ENCODE measurements at regions not wholly inside any gene's neighbourhood (a gene's known extent, or its start where the extent isn't known, plus 50 kb on each side); places are given as distances from the start of the nearest gene placed in this dataset.

DNA sequence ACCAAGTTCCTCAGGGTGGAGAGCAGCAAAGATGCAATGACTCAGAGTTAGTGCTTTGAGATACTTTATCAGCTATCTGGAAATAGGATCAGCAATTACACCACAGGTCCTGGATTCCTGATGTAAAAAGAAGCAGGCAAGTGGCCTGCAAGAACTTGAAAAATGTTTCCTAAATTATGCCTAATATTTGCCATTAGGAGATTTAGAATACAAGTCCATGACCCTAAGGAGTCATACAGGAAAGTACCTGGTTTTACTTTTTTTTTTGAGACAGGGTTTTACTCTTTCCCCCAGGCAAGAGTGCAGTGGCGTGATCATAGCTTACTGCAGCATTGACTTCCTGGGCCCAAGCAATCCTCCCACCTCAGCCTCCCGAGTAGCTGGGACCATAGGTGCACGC lies 78.8 kb upstream of the CRBN start:
- Histone ChIP-seq H3K4me3 (ENCODE audit: low read length) (no peak overlapping the region), H3K4me1 (ENCODE audit: low read length) (no peaks in the 10 kb centered on the region), H3K4me2 (ENCODE audit: low read length) (no peak overlapping the region), H3K27ac (ENCODE audit: low read length) (no peak overlapping the region), H3K79me2 (ENCODE audit: low read length) (no peaks in the 10 kb centered on the region), H3K9me3 (ENCODE audit: insufficient read depth, low read length) (no peaks in the 10 kb centered on the region), H2AFZ (ENCODE audit: low read depth, low read length) (no peak overlapping the region), H3K9ac (ENCODE audit: low read length) (no peak overlapping the region), H3K27me3 (ENCODE audit: low read depth, low read length) (peaks cover 9% of the 10 kb centered on the region), H4K20me1 (ENCODE audit: insufficient read depth, low read length) (no peaks in the 10 kb centered on the region), H3K36me3 (replicated peaks; ENCODE audit: low read depth, low read length) (no peaks in the 10 kb centered on the region)
- no peak for TF ChIP-seq EZH2phosphoT487 (IDR thresholded peaks at IDR 0.05; ENCODE audit: low read depth)
- TF ChIP-seq, protein P1, sequence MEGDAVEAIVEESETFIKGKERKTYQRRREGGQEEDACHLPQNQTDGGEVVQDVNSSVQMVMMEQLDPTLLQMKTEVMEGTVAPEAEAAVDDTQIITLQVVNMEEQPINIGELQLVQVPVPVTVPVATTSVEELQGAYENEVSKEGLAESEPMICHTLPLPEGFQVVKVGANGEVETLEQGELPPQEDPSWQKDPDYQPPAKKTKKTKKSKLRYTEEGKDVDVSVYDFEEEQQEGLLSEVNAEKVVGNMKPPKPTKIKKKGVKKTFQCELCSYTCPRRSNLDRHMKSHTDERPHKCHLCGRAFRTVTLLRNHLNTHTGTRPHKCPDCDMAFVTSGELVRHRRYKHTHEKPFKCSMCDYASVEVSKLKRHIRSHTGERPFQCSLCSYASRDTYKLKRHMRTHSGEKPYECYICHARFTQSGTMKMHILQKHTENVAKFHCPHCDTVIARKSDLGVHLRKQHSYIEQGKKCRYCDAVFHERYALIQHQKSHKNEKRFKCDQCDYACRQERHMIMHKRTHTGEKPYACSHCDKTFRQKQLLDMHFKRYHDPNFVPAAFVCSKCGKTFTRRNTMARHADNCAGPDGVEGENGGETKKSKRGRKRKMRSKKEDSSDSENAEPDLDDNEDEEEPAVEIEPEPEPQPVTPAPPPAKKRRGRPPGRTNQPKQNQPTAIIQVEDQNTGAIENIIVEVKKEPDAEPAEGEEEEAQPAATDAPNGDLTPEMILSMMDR (IDR thresholded peaks at IDR 0.05; ENCODE audit: low read depth, low read length): no peak

DNA sequence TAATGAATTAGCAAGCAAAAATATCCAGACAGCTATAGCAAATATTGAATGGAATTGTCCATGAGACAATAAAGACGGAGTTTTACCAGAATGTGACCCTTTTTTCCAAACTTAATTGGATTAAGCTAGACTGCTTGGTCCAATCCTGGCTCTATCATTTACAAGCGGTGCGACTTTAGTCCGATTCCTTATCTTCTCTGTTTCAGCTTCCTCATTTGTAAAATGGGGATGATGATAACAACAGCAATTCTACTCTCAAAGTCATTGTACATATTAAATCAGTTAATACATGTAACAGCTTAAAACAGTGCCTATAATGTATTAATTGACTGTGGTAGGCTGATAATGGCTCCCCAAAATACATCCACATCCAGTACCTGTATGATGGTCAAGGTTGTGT lies 62.1 kb upstream of the CRBN start:
- TF ChIP-seq EZH2phosphoT487 (IDR thresholded peaks at IDR 0.05; ENCODE audit: low read depth): no peak
- TF ChIP-seq, protein P1 (IDR thresholded peaks at IDR 0.05; ENCODE audit: low read depth, low read length): no peak
- Histone ChIP-seq H3K4me3 (ENCODE audit: low read length) (no peak overlapping the region), H3K36me3 (replicated peaks; ENCODE audit: low read depth, low read length) (no peaks in the 10 kb centered on the region), H3K9me3 (ENCODE audit: insufficient read depth, low read length) (no peaks in the 10 kb centered on the region), H3K4me1 (ENCODE audit: low read length) (peaks cover 4% of the 10 kb centered on the region; the same call in 1 of the 2 replicates), H4K20me1 (ENCODE audit: insufficient read depth, low read length) (no peaks in the 10 kb centered on the region), H3K27ac (ENCODE audit: low read length) (no peak overlapping the region), H3K27me3 (ENCODE audit: low read depth, low read length) (peaks cover 11% of the 10 kb centered on the region; the same call in 1 of the 2 replicates), H3K79me2 (ENCODE audit: low read length) (no peaks in the 10 kb centered on the region), H3K4me2 (ENCODE audit: low read length) (no peak overlapping the region), H3K9ac (ENCODE audit: low read length) (no peak overlapping the region), H2AFZ (ENCODE audit: low read depth, low read length) (no peak overlapping the region)

DNA sequence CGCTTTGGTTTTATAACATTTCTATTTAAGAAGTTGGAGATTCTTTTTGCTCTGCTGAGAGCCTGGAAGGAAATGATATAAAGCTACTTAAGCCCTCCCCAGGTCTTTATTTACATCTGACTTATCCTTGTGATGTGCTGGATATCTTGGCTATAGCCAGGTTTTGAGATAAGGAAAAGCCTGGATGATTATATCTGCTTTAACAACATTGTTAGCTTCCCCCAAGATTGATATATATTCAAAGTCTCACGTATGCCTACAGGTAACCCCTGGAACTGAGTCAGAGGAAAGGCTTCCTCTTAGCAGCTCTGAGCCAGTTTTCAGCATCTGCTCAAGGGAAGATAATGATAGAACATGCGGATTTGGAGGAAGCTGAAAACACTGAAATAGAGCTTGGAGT lies 61.5 kb upstream of the CRBN start:
- H3K9me3 ChIP-seq (ENCODE audit: insufficient read depth, low read length): no peaks in the 10 kb centered on the region
- H4K20me1 ChIP-seq (ENCODE audit: insufficient read depth, low read length): no peaks in the 10 kb centered on the region
- H3K4me2 ChIP-seq (ENCODE audit: low read length): no peak overlapping the region
- H3K4me3 ChIP-seq (ENCODE audit: low read length): no peak overlapping the region
- H3K36me3 ChIP-seq (replicated peaks; ENCODE audit: low read depth, low read length): no peaks in the 10 kb centered on the region
- H3K79me2 ChIP-seq (ENCODE audit: low read length): no peaks in the 10 kb centered on the region
- no peak overlapping the region for H3K9ac ChIP-seq (ENCODE audit: low read length)
- H3K4me1 ChIP-seq (ENCODE audit: low read length): peaks cover 4% of the 10 kb centered on the region; the same call in 1 of the 2 replicates
- no peak overlapping the region for H2AFZ ChIP-seq (ENCODE audit: low read depth, low read length)
- H3K27me3 ChIP-seq (ENCODE audit: low read depth, low read length): peaks cover 9% of the 10 kb centered on the region; the same call in 1 of the 2 replicates
- TF ChIP-seq EZH2phosphoT487 (IDR thresholded peaks at IDR 0.05; ENCODE audit: low read depth): no peak
- TF ChIP-seq, protein P1 (IDR thresholded peaks at IDR 0.05; ENCODE audit: low read depth, low read length): no peak
- H3K27ac ChIP-seq (ENCODE audit: low read length): no peak overlapping the region

DNA sequence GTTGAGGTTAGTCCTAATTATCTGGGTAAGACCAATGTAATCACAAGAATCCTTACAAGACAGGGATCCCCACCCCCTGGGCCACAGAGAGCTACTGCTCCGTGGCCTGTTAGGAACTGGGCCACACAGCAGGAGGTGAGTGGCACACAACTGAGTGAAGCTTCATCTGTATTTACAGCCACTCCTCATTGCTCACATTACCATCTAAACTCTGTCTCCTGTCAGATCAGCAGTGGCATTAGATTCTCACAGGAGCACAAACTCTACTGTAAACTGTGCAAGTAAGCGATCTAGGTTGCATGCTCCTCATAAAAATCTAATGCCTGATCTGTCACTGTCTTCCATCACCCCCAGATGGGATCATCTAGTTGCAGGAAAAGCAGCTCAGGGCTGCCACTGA lies 58.5 kb upstream of the CRBN start:
- no peak overlapping the region for H3K4me2 ChIP-seq (ENCODE audit: low read length)
- TF ChIP-seq EZH2phosphoT487 (IDR thresholded peaks at IDR 0.05; ENCODE audit: low read depth): no peak
- TF ChIP-seq, protein P1 (IDR thresholded peaks at IDR 0.05; ENCODE audit: low read depth, low read length): no peak
- H3K27ac ChIP-seq (ENCODE audit: low read length): no peak overlapping the region

More for the DNA sequence above, 58.5 kb upstream of the CRBN start:
- Histone ChIP-seq H3K4me1 (ENCODE audit: low read length) (peaks cover 4% of the 10 kb centered on the region; the same call in 1 of the 2 replicates), H2AFZ (ENCODE audit: low read depth, low read length) (no peak overlapping the region), H3K9ac (ENCODE audit: low read length) (no peak overlapping the region), H4K20me1 (ENCODE audit: insufficient read depth, low read length) (no peaks in the 10 kb centered on the region), H3K9me3 (ENCODE audit: insufficient read depth, low read length) (no peaks in the 10 kb centered on the region), H3K79me2 (ENCODE audit: low read length) (no peaks in the 10 kb centered on the region), H3K4me3 (ENCODE audit: low read length) (no peak overlapping the region), H3K36me3 (replicated peaks; ENCODE audit: low read depth, low read length) (no peaks in the 10 kb centered on the region), H3K27me3 (ENCODE audit: low read depth, low read length) (peaks cover 4% of the 10 kb centered on the region; the same call in 1 of the 2 replicates)
